Right lobe of liver (tissue), 6 donors: ENCODE measurements at regions not wholly inside any gene's neighbourhood (a gene's known extent, or its start where the extent isn't known, plus 50 kb on each side); places are given as distances from the start of the nearest gene placed in this dataset.

ENCODE experiments used
- ATAC-seq, 4 donors: fragments of 200-7000 bp; cut with Tn5 transposase; one replicate each; pipeline ENCODE4 v1.9.1; 2020; ENCODE audit warnings: mild to moderate bottlenecking in 4 of 4, moderate library complexity in 4 of 4
- DNase-seq, 3 donors: peaks; one replicate each; pipeline ENCODE4 v3.0.0-alpha.2; 2020
- H3K27ac ChIP-seq, 3 donors: fragments of 200-600 bp; one replicate each; pipeline ENCODE4 v1.8.0; 2022
- H3K27me3 ChIP-seq, 2 donors: fragments of 200-600 bp; one replicate each; pipeline ENCODE4 v1.8.0; 2022
- H3K36me3 ChIP-seq, 4 donors: fragments of 200-600 bp; sonication (generic) in 1 of 4; one replicate each; pipeline versions ENCODE4 v1.5.1 to v1.8.0; 2017 to 2022; ENCODE audit warnings: control low read depth in 1 of 4
- H3K4me1 ChIP-seq, 4 donors: fragments of 200-600 bp; sonication (generic) in 1 of 4; one replicate each; pipeline versions ENCODE4 v1.5.1 to v1.8.0; 2017 to 2022; ENCODE audit warnings: control low read depth in 1 of 4
- H3K4me3 ChIP-seq, 3 donors: fragments of 200-600 bp; one replicate each; pipeline ENCODE4 v1.8.0; 2022
- H3K9me3 ChIP-seq, 4 donors: fragments of 200-600 bp; sonication (generic) in 1 of 4; one replicate each; pipeline versions ENCODE4 v1.5.1 to v1.8.0; 2017 to 2022; ENCODE audit warnings: control low read depth in 1 of 4
- POLR2A ChIP-seq: fragments of 450-650 bp; IDR thresholded peaks from one replicate; pipeline ENCODE4 v1.6.1; 2017; ENCODE audit warnings: antibody characterized with exemption, mild to moderate bottlenecking
- WGBS: methylation state at CpG from one replicate; pipeline ENCODE4 v1.1.6; 2018; ENCODE audit warnings: low coverage, low lambda C conversion rate; ENCODE audit not compliant: insufficient coverage; ENCODE audit errors: missing lambda C conversion rate; 5-methylcytosine and 5-hydroxymethylcytosine counted together
- intact Hi-C, 2 donors: fragments of 100-400 bp; cut with DNase I; formaldehyde crosslinking; loops; one replicate each; pipeline versions ENCODE4 v1.11.2 to v1.14.1; 2022
- TF ChIP-seq, protein P1 (sequence below), 4 donors: fragments of 200-600 bp in 3 of 4; fragments of 450-650 bp in 1 of 4; IDR thresholded peaks; one replicate each; pipeline versions ENCODE4 v1.5.1 to v1.8.0; 2016 to 2022; ENCODE audit warnings: antibody characterized with exemption in 4 of 4, mild to moderate bottlenecking in 2 of 4
- donor health status: DM: no; HTN: yes; CAD: no.
- donor health status: DM: no; HTN: no; CAD: no.
- donor health status: DM: no; HTN: no; CAD: no.
- donor health status: DM: no; HTN: yes; CAD: no.
- donor health status: DM: no; HTN: yes; CAD: no.

DNA sequence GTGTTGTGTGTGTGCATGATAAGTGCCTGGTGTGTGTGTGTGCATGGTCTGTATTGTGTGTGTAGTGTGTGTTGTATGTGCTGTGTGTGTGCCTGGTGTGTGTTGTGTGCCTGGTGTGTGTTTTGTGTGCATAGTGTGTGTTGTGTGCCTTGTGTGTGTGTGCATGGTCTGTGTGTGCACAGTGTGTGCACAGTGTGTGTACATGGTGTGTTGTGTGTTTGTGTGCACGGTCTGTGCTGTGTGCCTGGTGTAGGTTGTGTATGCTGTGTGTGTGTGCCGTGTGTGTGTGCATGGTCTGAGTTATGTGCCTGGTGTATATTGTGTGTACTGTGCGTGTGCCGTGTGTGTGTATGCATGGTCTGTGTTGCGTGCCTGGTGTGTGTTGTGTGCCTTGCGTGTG is 403.0 kb upstream of the RNF32 start:
- TF ChIP-seq, protein P1, sequence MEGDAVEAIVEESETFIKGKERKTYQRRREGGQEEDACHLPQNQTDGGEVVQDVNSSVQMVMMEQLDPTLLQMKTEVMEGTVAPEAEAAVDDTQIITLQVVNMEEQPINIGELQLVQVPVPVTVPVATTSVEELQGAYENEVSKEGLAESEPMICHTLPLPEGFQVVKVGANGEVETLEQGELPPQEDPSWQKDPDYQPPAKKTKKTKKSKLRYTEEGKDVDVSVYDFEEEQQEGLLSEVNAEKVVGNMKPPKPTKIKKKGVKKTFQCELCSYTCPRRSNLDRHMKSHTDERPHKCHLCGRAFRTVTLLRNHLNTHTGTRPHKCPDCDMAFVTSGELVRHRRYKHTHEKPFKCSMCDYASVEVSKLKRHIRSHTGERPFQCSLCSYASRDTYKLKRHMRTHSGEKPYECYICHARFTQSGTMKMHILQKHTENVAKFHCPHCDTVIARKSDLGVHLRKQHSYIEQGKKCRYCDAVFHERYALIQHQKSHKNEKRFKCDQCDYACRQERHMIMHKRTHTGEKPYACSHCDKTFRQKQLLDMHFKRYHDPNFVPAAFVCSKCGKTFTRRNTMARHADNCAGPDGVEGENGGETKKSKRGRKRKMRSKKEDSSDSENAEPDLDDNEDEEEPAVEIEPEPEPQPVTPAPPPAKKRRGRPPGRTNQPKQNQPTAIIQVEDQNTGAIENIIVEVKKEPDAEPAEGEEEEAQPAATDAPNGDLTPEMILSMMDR (IDR thresholded peaks at IDR 0.05), result no peak
- TF ChIP-seq POLR2A, result no peak
- Histone ChIP-seq H3K36me3 (no peaks in the 10 kb centered on the region), H3K27me3 (no peaks in the 10 kb centered on the region), H3K27ac (no peak overlapping the region), H3K4me1 (no peaks in the 10 kb centered on the region), H3K4me3 (no peak overlapping the region), H3K9me3 (no peaks in the 10 kb centered on the region)
- no peak for ATAC-seq
- no peak for DNase-seq
- intact Hi-C loops, result no loop called here
- no CpG with 5 or more reads among the region's 6 CpGs for WGBS

DNA sequence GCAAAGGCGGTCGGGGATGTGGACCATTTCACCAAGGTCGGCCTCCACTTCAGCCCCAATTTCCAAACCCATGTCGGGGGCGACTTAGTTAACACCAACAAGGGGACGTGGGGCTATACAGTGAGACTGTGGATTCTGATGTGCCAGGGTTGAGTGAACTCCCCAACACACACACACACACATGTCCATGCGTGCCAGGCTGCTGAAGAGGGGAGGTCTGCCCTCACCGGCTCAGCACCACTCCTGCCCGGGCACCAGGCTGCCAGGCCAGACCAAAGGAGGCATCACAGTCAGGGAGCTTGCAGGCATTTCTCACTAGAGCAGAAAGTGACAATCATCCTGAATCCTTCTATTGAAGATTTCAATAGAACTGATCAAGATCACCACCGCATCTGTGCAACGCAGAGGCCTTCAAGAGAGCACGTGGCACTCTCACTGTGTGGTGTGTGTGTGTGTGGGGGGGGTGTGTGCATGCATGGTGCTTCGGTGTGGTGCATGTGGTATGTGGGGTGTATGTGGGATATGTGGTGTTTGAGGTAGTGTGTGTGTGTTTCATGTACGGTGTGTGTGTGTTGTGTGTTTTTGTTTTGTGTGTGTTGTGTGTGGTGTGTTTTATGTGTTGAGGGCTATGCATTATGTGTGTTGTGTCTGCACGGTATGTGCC is 403.5 kb upstream of the RNF32 start:
- Histone ChIP-seq H3K9me3 (no peaks in the 10 kb centered on the region), H3K27me3 (no peaks in the 10 kb centered on the region), H3K4me3 (no peak overlapping the region), H3K36me3 (no peaks in the 10 kb centered on the region), H3K27ac (no peak overlapping the region), H3K4me1 (no peaks in the 10 kb centered on the region)
- intact Hi-C loops, result no loop called here
- no peak for TF ChIP-seq POLR2A
- TF ChIP-seq, protein P1 (IDR thresholded peaks at IDR 0.05), result no peak
- ATAC-seq (no peak), DNase-seq (no peak)
- WGBS, result 85% methylated on average over 4 of the region's 15 CpGs

DNA sequence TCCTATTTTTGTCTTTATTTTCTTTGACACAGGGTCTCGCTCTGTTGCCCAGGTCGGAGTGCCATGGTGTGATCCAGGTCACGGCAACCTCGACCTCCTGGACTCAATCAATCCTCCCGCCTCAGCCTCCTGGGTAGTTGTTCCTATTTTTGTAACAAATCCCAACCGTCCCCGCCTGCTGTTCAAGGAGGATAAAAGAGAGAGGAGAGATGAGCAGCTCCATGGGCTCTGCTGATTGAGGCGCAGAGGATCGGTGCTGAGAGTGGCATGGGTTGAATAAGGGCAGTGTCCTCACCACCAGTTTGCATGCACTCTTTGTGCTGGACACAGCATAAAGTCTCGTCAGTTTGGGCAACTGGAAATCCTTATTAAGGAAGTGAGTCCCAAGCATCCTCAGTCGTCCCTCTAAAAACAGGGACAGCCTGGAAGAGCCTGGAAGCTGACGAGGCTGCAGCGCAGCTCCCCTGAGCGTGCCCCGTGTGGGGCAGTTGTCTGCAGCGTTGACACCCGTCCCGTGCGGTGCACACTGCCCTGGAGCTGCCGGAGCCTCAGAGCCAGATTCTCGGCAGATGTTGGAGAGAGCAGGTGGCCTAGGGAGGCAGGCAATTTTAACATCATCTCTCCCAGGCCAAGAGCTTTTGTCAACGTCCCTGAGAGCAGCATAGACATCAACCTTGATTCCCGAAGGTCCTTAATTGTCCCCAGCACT is 404.2 kb upstream of the RNF32 start:
- no peak for ATAC-seq
- no peak for DNase-seq
- Histone ChIP-seq H3K4me1 (no peaks in the 10 kb centered on the region), H3K9me3 (no peaks in the 10 kb centered on the region), H3K27ac (no peak overlapping the region), H3K27me3 (no peaks in the 10 kb centered on the region), H3K36me3 (no peaks in the 10 kb centered on the region), H3K4me3 (no peak overlapping the region)
- TF ChIP-seq, protein P1 (IDR thresholded peaks at IDR 0.05), result no peak
- intact Hi-C loops, result no loop called here
- 61% methylated on average over 17 of the region's 23 CpGs for WGBS

DNA sequence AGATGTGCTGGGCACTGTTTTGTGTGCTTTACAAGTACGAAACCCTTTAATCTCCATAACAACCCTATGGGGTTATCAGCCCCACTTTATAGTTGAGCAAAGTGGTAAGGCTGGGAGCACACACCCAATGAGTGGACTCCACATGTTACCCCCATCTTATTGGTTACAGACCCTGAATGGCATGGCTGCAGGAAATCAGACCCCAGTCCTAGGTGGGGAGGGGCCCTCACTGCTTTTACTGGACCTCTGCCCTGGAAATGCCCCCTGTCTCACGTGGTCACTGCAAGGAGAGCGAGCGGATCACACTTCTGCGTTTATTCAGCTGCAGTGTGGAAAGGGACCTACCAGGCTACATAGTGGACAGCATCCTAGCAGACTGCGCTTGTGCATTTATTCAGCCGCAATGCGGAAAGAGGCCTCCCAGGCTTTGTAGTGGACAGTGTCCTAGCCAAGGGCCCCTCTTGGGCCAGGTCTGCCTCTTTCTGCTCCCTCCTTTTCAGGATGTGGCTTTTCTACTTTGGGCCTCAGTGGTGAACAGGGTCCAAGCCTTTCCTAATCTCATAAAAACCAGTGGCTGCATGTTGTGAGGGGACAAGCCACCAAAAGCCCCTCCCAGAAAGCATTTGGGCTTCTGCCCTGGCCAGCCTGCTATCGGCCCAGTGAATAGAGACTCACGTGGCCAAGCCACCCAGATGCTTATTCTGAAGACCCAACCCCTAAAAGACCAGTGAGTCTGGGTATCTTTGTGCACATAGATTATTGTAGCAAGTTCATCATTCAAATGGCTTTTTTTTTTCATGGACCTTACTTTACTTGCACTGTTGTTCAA is 405.7 kb upstream of the RNF32 start:
- ATAC-seq (no peak), DNase-seq (no peak)
- no peak for TF ChIP-seq POLR2A
- TF ChIP-seq, protein P1 (IDR thresholded peaks at IDR 0.05), result no peak
- H3K27me3 ChIP-seq, result no peaks in the 10 kb centered on the region
- H3K4me3 ChIP-seq, result no peak overlapping the region
- H3K4me1 ChIP-seq, result no peaks in the 10 kb centered on the region
- 76% methylated on average over 8 of the region's 10 CpGs for WGBS
- no peaks in the 10 kb centered on the region for H3K36me3 ChIP-seq
- no peaks in the 10 kb centered on the region for H3K9me3 ChIP-seq
- H3K27ac ChIP-seq, result no peak overlapping the region
- intact Hi-C loops, result no loop called here
